ENCODE measurements at regions not wholly inside any gene's neighbourhood (a gene's known extent, or its start where the extent isn't known, plus 50 kb on each side); places are given as distances from the start of the nearest gene placed in this dataset.
"Not testable (repeated sequence)": the region's sequence is repeated elsewhere in the genome, so short reads cannot be mapped to it uniquely, and the experiment has no call there.

DNA sequence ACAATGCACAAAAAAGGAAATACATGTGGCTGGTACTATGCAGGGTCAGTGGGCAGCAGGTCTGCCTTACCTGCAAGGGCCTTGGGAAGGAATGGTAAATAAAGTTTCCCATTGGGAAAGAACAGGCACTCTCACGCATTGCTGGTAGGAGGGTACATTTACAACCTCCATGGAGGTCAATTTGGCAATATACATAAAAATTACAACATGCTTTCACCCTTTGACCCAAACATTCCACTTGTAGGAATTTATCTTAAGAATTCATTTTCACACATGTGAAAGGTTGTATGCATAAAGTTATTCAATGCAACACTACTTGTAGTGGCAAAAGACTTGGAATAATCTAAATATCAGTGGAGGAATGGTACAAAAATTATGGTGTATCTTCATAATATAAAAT lies 216.4 kb downstream of the DLEU7 start:
- Mint-ChIP-seq H3K36me3 (ENCODE audit: low read depth, unreplicated experiment) (no peaks in the 10 kb centered on the region), H3K9me3 (ENCODE audit: unreplicated experiment) (peaks cover 3% of the 10 kb centered on the region), H3K4me1 (ENCODE audit: low read depth, unreplicated experiment) (peaks cover 7% of the 10 kb centered on the region), H3K27me3 (ENCODE audit: low read depth, unreplicated experiment) (no peaks in the 10 kb centered on the region), H3K4me3 (ENCODE audit: unreplicated experiment) (no peak overlapping the region), H3K27ac (ENCODE audit: unreplicated experiment) (no peak overlapping the region)
- H3K9ac ChIP-seq (ENCODE audit: low read length), result no peak overlapping the region
- no peak overlapping the region for H3K4me3 ChIP-seq (ENCODE audit: insufficient read depth, low read depth, low read length)
- H3K36me3 ChIP-seq (ENCODE audit: insufficient read depth, low read length), result no peaks in the 10 kb centered on the region
- no peak overlapping the region for H2AFZ ChIP-seq (ENCODE audit: low read depth, low read length)
- H4K20me1 ChIP-seq (ENCODE audit: insufficient read depth, low read length), result no peaks in the 10 kb centered on the region
- no peaks in the 10 kb centered on the region for H3K4me1 ChIP-seq (ENCODE audit: insufficient read depth, low read length)
- H3K4me2 ChIP-seq (ENCODE audit: low read length), result no peak overlapping the region
- H3K27ac ChIP-seq (ENCODE audit: low read depth, low read length), result no peak overlapping the region
- H3K79me2 ChIP-seq (ENCODE audit: insufficient read depth, low read length), result no peaks in the 10 kb centered on the region
- no peaks in the 10 kb centered on the region for H3K27me3 ChIP-seq (ENCODE audit: insufficient read depth, low read length)
- DNase-seq (ENCODE audit: low read depth) (no peak), FAIRE-seq (no peak)
- no peak for TF ChIP-seq EZH2 (IDR thresholded peaks at IDR 0.05; ENCODE audit: insufficient read depth, low read length)
- TF ChIP-seq, protein P1, sequence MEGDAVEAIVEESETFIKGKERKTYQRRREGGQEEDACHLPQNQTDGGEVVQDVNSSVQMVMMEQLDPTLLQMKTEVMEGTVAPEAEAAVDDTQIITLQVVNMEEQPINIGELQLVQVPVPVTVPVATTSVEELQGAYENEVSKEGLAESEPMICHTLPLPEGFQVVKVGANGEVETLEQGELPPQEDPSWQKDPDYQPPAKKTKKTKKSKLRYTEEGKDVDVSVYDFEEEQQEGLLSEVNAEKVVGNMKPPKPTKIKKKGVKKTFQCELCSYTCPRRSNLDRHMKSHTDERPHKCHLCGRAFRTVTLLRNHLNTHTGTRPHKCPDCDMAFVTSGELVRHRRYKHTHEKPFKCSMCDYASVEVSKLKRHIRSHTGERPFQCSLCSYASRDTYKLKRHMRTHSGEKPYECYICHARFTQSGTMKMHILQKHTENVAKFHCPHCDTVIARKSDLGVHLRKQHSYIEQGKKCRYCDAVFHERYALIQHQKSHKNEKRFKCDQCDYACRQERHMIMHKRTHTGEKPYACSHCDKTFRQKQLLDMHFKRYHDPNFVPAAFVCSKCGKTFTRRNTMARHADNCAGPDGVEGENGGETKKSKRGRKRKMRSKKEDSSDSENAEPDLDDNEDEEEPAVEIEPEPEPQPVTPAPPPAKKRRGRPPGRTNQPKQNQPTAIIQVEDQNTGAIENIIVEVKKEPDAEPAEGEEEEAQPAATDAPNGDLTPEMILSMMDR (IDR thresholded peaks at IDR 0.05; ENCODE audit: insufficient read depth, low read depth, low read length), result no peak
- H3K9me3 ChIP-seq (ENCODE audit: insufficient read depth, low read depth, low read length), result no peaks in the 10 kb centered on the region

DNA sequence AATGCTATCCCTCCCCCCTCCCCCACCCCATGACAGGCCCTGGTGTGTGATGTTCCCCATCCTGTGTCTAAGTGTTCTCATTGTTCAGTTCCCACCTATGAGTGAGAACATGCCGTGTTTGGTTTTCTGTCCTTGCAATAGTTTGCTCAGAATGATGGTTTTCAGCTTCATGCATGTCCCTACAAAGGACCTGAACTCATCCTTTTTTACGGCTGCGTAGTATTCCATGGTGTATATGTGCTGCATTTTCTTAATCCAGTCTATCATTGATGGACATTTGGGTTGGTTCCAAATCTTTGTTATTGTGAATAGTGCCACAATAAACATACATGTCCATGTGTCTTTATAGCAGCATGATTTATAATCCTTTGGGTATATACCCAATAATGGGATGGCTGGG lies 215.0 kb downstream of the DLEU7 start:
- not testable (repeated sequence) for H3K9me3 Mint-ChIP-seq (ENCODE audit: unreplicated experiment); H3K27ac Mint-ChIP-seq (ENCODE audit: unreplicated experiment); H3K27me3 Mint-ChIP-seq (ENCODE audit: low read depth, unreplicated experiment); H3K79me2 ChIP-seq (ENCODE audit: insufficient read depth, low read length); H2AFZ ChIP-seq (ENCODE audit: low read depth, low read length); H3K4me1 Mint-ChIP-seq (ENCODE audit: low read depth, unreplicated experiment); H3K4me3 Mint-ChIP-seq (ENCODE audit: unreplicated experiment); H3K27me3 ChIP-seq (ENCODE audit: insufficient read depth, low read length); H3K4me3 ChIP-seq (ENCODE audit: insufficient read depth, low read depth, low read length); H3K9ac ChIP-seq (ENCODE audit: low read length); FAIRE-seq; DNase-seq (ENCODE audit: low read depth); H3K4me1 ChIP-seq (ENCODE audit: insufficient read depth, low read length); H4K20me1 ChIP-seq (ENCODE audit: insufficient read depth, low read length); H3K9me3 ChIP-seq (ENCODE audit: insufficient read depth, low read depth, low read length); H3K36me3 ChIP-seq (ENCODE audit: insufficient read depth, low read length); H3K36me3 Mint-ChIP-seq (ENCODE audit: low read depth, unreplicated experiment); H3K4me2 ChIP-seq (ENCODE audit: low read length); H3K27ac ChIP-seq (ENCODE audit: low read depth, low read length)

DNA sequence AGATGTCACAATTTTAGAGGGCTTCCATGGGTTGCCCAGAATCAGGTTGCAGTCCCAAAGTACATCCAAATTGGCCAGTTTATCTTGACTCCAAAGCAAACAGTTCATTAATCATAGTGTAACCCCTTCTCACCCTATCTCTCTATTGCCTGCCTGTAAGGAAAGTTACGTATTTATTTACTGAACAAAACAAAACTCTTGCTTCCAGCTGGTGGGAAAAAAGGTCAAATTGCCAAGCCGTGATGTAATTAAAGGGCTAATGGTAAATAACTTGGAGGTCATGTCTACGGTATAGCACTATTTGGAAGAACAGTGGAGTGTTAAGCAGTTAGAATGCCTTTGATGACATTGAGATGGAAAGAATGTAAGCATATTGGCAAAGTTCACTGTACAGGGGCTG lies 214.0 kb downstream of the DLEU7 start:
- H3K4me2 ChIP-seq (ENCODE audit: low read length), result no peak overlapping the region
- no peaks in the 10 kb centered on the region for H3K4me1 ChIP-seq (ENCODE audit: insufficient read depth, low read length)
- no peaks in the 10 kb centered on the region for H3K79me2 ChIP-seq (ENCODE audit: insufficient read depth, low read length)
- H3K9ac ChIP-seq (ENCODE audit: low read length), result no peak overlapping the region
- no peaks in the 10 kb centered on the region for H4K20me1 ChIP-seq (ENCODE audit: insufficient read depth, low read length)
- Mint-ChIP-seq H3K4me3 (ENCODE audit: unreplicated experiment) (no peak overlapping the region), H3K9me3 (ENCODE audit: unreplicated experiment) (peaks cover 3% of the 10 kb centered on the region), H3K36me3 (ENCODE audit: low read depth, unreplicated experiment) (no peaks in the 10 kb centered on the region), H3K27ac (ENCODE audit: unreplicated experiment) (no peak overlapping the region), H3K27me3 (ENCODE audit: low read depth, unreplicated experiment) (no peaks in the 10 kb centered on the region), H3K4me1 (ENCODE audit: low read depth, unreplicated experiment) (peaks cover 7% of the 10 kb centered on the region)
- no peak overlapping the region for H3K27ac ChIP-seq (ENCODE audit: low read depth, low read length)
- FAIRE-seq (no peak), DNase-seq (ENCODE audit: low read depth) (peak; percentile 25)
- no peaks in the 10 kb centered on the region for H3K36me3 ChIP-seq (ENCODE audit: insufficient read depth, low read length)
- no peaks in the 10 kb centered on the region for H3K9me3 ChIP-seq (ENCODE audit: insufficient read depth, low read depth, low read length)
- H3K4me3 ChIP-seq (ENCODE audit: insufficient read depth, low read depth, low read length), result no peak overlapping the region
- no peak overlapping the region for H2AFZ ChIP-seq (ENCODE audit: low read depth, low read length)
- no peak for TF ChIP-seq EZH2 (IDR thresholded peaks at IDR 0.05; ENCODE audit: insufficient read depth, low read length)
- TF ChIP-seq, protein P1 (IDR thresholded peaks at IDR 0.05; ENCODE audit: insufficient read depth, low read depth, low read length), result no peak
- H3K27me3 ChIP-seq (ENCODE audit: insufficient read depth, low read length), result no peaks in the 10 kb centered on the region

Measured in astrocyte (in vitro differentiated cells and primary cell).